OCI-LY1 (cell line): ENCODE measurements at regions not wholly inside any gene's neighbourhood (a gene's known extent, or its start where the extent isn't known, plus 50 kb on each side); places are given as distances from the start of the nearest gene placed in this dataset.

Source experiments
- EZH2 ChIP-seq: fragments of 200-600 bp; sonication (generic), shearing (Covaris generic); IDR thresholded peaks from 2 replicates; pipeline ENCODE4 v1.8.0; 2017; ENCODE audit warnings: borderline replicate concordance, mixed run types, mild to moderate bottlenecking, antibody characterized with exemption, low read length, moderate library complexity, mixed read lengths
- TF ChIP-seq, protein P1 (sequence below): fragments of 200-600 bp; sonication (generic), shearing (Covaris generic); IDR thresholded peaks from 2 replicates; pipeline ENCODE4 v1.5.1; 2017; ENCODE audit warnings: mild to moderate bottlenecking, antibody characterized with exemption, low read length, moderate library complexity, mixed read lengths

- TF ChIP-seq, protein P1, sequence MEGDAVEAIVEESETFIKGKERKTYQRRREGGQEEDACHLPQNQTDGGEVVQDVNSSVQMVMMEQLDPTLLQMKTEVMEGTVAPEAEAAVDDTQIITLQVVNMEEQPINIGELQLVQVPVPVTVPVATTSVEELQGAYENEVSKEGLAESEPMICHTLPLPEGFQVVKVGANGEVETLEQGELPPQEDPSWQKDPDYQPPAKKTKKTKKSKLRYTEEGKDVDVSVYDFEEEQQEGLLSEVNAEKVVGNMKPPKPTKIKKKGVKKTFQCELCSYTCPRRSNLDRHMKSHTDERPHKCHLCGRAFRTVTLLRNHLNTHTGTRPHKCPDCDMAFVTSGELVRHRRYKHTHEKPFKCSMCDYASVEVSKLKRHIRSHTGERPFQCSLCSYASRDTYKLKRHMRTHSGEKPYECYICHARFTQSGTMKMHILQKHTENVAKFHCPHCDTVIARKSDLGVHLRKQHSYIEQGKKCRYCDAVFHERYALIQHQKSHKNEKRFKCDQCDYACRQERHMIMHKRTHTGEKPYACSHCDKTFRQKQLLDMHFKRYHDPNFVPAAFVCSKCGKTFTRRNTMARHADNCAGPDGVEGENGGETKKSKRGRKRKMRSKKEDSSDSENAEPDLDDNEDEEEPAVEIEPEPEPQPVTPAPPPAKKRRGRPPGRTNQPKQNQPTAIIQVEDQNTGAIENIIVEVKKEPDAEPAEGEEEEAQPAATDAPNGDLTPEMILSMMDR = no peak
- TF ChIP-seq EZH2 = no peak
Measured at GRCh38 chr6:51093871-51094270, 275.2 kb downstream of the TFAP2B start.
